ENCODE measurements at regions not wholly inside any gene's neighbourhood (a gene's known extent, or its start where the extent isn't known, plus 50 kb on each side); places are given as distances from the start of the nearest gene placed in this dataset.
A peak's percentile ranks its signal among the peaks of the same experiment; 100 is the strongest.

DNA sequence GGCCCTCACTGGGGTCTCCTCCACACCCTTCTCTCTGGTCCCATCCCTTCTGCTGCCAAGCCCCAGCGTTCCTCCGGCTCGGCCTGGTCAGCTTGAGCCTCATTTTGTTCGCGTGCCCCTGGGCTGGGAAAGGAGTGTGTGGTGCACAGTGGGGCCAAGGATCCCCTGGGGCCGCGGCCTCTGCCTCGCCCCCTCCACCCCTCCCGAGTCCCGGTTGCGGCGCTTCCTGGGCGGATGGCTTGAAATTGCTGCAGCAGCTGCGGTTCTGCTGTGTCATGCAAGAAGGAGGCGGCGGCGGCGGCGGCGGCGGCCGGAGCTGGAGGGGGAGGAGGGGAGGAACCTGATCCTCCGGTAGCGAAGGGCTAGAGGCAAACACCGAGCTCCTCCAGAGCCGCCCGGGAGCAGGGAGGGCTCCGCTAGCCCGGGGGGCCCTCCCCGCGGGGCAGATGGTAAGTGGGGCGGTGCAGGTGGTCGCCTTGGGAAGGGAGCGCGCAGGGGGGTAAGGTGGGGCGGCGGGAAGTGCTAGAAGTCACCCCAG is 217.8 kb upstream of the MKLN1 start:
- Mint-ChIP-seq H3K9me3 (ENCODE audit: low read depth) (no peaks in the 10 kb centered on the region), H3K27me3 (peaks cover 58% of the 10 kb centered on the region), H3K4me3 (ENCODE audit: low read depth) (peak overlapping the region; percentile 87), H3K4me1 (ENCODE audit: low read depth) (peaks cover 27% of the 10 kb centered on the region), H3K36me3 (ENCODE audit: insufficient read depth) (no peaks in the 10 kb centered on the region), H3K27ac (peak overlapping the region; percentile 58)
- TF ChIP-seq CTCF (IDR thresholded peaks at IDR 0.05; ENCODE audit: unreplicated experiment): no peak
- peak; percentile 44 for DNase-seq (ENCODE audit: low spot score, unreplicated experiment)

DNA sequence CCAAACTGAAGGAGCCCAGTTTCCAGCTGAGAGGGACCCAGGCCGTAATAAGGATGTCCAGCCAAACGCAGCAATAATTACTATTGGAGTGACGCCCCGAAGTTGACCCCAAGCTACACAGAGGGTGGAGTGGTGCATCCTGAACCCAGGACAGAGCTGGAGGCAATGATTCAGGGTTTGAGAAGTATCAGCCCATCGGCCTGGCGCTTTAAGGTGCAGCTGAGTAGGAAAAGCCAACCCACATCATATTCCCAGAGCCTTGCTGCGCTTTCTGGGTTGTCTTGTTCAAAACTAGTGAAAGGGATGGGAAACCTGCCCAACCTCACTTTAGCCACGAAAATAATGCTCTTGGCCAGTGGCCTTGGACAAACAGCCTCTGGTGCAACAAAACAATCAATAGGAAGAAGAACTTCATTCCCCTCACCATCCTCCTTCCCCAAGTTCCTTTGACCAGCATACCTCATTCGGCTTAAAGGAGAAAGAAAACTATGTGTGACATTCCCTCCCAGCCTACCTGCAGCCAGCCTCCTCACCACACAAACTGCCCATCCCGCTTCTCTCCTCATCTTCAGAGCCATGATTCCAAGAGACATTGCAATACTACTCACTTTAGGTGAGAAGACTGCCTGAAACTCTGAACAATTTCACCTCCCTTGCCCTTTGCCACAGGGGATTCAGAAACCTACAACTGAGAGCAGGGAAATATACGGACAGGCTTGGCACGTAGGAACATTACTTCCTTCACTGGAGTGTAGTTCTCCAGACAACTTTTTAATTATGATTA is 217.2 kb upstream of the MKLN1 start:
- no peak for TF ChIP-seq CTCF (IDR thresholded peaks at IDR 0.05; ENCODE audit: unreplicated experiment)
- peak overlapping the region; percentile 87 for H3K4me3 Mint-ChIP-seq (ENCODE audit: low read depth)
- H3K27ac Mint-ChIP-seq: peak overlapping the region; percentile 8
- no peak for DNase-seq (ENCODE audit: low spot score, unreplicated experiment)
- H3K36me3 Mint-ChIP-seq (ENCODE audit: insufficient read depth): no peaks in the 10 kb centered on the region
- H3K27me3 Mint-ChIP-seq: peaks cover 56% of the 10 kb centered on the region
- H3K9me3 Mint-ChIP-seq (ENCODE audit: low read depth): no peaks in the 10 kb centered on the region
- peaks cover 27% of the 10 kb centered on the region for H3K4me1 Mint-ChIP-seq (ENCODE audit: low read depth)

- no peak for TF ChIP-seq CTCF (IDR thresholded peaks at IDR 0.05; ENCODE audit: unreplicated experiment)
- Mint-ChIP-seq H3K4me1 (ENCODE audit: low read depth) (peaks cover 27% of the 10 kb centered on the region), H3K4me3 (ENCODE audit: low read depth) (peak overlapping the region; percentile 39), H3K27ac (no peak overlapping the region), H3K9me3 (ENCODE audit: low read depth) (no peaks in the 10 kb centered on the region), H3K27me3 (peaks cover 58% of the 10 kb centered on the region), H3K36me3 (ENCODE audit: insufficient read depth) (no peaks in the 10 kb centered on the region)
- DNase-seq (ENCODE audit: low spot score, unreplicated experiment): no peak
These were observed 216.5 kb upstream of the MKLN1 start for GRCh38 chr7:131111081-131111576.

- peaks cover 24% of the 10 kb centered on the region for H3K4me1 Mint-ChIP-seq (ENCODE audit: low read depth)
- H3K36me3 Mint-ChIP-seq (ENCODE audit: insufficient read depth): no peaks in the 10 kb centered on the region
- no peaks in the 10 kb centered on the region for H3K9me3 Mint-ChIP-seq (ENCODE audit: low read depth)
- no peak for TF ChIP-seq CTCF (IDR thresholded peaks at IDR 0.05; ENCODE audit: unreplicated experiment)
- DNase-seq (ENCODE audit: low spot score, unreplicated experiment): no peak
- peaks cover 53% of the 10 kb centered on the region for H3K27me3 Mint-ChIP-seq
- no peak overlapping the region for H3K27ac Mint-ChIP-seq
- H3K4me3 Mint-ChIP-seq (ENCODE audit: low read depth): no peak overlapping the region
These were observed 215.9 kb upstream of the MKLN1 start for GRCh38 chr7:131111792-131112191.

GRCh38 chr7:131112431-131112830 is 215.2 kb upstream of the MKLN1 start:
- TF ChIP-seq CTCF (IDR thresholded peaks at IDR 0.05; ENCODE audit: unreplicated experiment): no peak
- H3K36me3 Mint-ChIP-seq (ENCODE audit: insufficient read depth): no peaks in the 10 kb centered on the region
- H3K27ac Mint-ChIP-seq: no peak overlapping the region
- no peak overlapping the region for H3K4me3 Mint-ChIP-seq (ENCODE audit: low read depth)
- DNase-seq (ENCODE audit: low spot score, unreplicated experiment): no peak
- peaks cover 50% of the 10 kb centered on the region for H3K27me3 Mint-ChIP-seq
- H3K4me1 Mint-ChIP-seq (ENCODE audit: low read depth): peaks cover 22% of the 10 kb centered on the region
- peaks cover under 1% of the 10 kb centered on the region for H3K9me3 Mint-ChIP-seq (ENCODE audit: low read depth)
